ENCODE measurements at regions not wholly inside any gene's neighbourhood (a gene's known extent, or its start where the extent isn't known, plus 50 kb on each side); places are given as distances from the start of the nearest gene placed in this dataset.

- Histone ChIP-seq H3K4me3 (no peak overlapping the region), H3K27ac (no peak overlapping the region), H3K4me1 (no peaks in the 10 kb centered on the region), H3K9me3 (no peaks in the 10 kb centered on the region), H3K36me3 (no peaks in the 10 kb centered on the region), H3K27me3 (replicated peaks in 1 of 7) (no peaks in the 10 kb centered on the region)
- intact Hi-C loops (cut with DNase I; ENCODE audit: low total_unique reads), result no loop called here
- TF ChIP-seq POLR2A (IDR thresholded peaks at IDR 0.05) (no peak), POLR2AphosphoS5 (IDR thresholded peaks at IDR 0.05) (no peak), CTCF (IDR thresholded peaks at IDR 0.05 in 8 of 11, conservative IDR thresholded peaks at IDR 0.05 in 3 of 11) (no peak)
- no peak for DNase-seq
- WGBS, 5 donors, result 67 to 80% (median 76%) methylated on average over 14 of the region's 14 CpGs
Observed at GRCh38 chr18:38459131-38459994, 893.8 kb upstream of the CELF4 start.

DNA sequence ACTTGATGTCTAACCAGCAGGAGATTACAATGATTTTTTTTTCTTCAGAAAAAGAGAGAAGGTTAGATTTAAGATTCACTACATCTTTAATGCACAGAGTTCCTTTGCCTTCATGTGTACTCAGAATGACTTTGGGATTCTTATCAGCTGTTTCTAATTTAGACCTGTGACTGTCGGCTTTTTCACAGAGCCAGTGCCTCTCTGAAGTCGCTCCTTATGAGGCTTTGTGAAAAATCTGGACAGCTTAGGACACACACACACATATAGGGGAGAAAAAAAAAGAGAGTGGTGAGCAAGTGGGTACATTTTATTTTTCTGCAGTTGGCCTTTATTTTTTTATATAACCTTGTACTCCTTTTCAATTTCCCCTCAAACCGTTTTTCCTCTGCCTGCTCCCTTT, 893.1 kb upstream of the CELF4 start:
- H3K27ac ChIP-seq, result no peak overlapping the region
- TF ChIP-seq POLR2AphosphoS5 (IDR thresholded peaks at IDR 0.05), result no peak
- TF ChIP-seq POLR2A (IDR thresholded peaks at IDR 0.05), result no peak
- TF ChIP-seq CTCF (IDR thresholded peaks at IDR 0.05 in 8 of 11, conservative IDR thresholded peaks at IDR 0.05 in 3 of 11), result no peak
- H3K4me1 ChIP-seq, result no peaks in the 10 kb centered on the region
- 53 to 74% (median 67%) methylated on average over 3 of the region's 3 CpGs for WGBS, 5 donors
- no peak for DNase-seq
- no peaks in the 10 kb centered on the region for H3K27me3 ChIP-seq (replicated peaks in 1 of 7)
- no peaks in the 10 kb centered on the region for H3K36me3 ChIP-seq
- H3K4me3 ChIP-seq, result no peak overlapping the region
- intact Hi-C loops (cut with DNase I; ENCODE audit: low total_unique reads), result no loop called here
- no peaks in the 10 kb centered on the region for H3K9me3 ChIP-seq

DNA sequence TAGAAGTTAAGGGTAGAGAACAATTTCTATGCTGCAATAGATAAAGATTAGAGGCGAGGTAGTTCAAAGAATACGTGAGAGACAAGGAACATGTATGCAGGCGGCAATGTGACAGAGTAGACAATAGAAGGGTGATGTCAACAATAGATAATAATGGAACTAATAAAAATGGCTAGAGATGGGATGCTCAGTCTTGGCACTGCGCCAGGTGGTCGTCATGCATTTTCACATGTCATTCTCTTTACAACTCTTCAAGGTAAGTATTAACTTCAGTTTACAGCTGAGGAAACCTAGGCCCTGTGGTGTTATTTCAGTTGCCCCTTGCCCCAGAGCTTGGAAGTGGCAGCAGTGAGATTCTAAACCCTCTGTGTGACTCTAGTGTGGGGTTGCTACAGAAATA, 890.7 kb upstream of the CELF4 start:
- TF ChIP-seq CTCF (IDR thresholded peaks at IDR 0.05 in 8 of 11, conservative IDR thresholded peaks at IDR 0.05 in 3 of 11) (no peak), POLR2A (IDR thresholded peaks at IDR 0.05) (no peak), POLR2AphosphoS5 (IDR thresholded peaks at IDR 0.05) (no peak)
- intact Hi-C loops (cut with DNase I; ENCODE audit: low total_unique reads), result no loop called here
- no peak overlapping the region for H3K27ac ChIP-seq
- H3K9me3 ChIP-seq, result no peaks in the 10 kb centered on the region
- no peak overlapping the region for H3K4me3 ChIP-seq
- DNase-seq, result no peak
- H3K27me3 ChIP-seq (replicated peaks in 1 of 7), result no peaks in the 10 kb centered on the region
- H3K36me3 ChIP-seq, result no peaks in the 10 kb centered on the region
- WGBS, 5 donors, result 74 to 86% (median 81%) methylated on average over 5 of the region's 5 CpGs
- no peaks in the 10 kb centered on the region for H3K4me1 ChIP-seq

DNA sequence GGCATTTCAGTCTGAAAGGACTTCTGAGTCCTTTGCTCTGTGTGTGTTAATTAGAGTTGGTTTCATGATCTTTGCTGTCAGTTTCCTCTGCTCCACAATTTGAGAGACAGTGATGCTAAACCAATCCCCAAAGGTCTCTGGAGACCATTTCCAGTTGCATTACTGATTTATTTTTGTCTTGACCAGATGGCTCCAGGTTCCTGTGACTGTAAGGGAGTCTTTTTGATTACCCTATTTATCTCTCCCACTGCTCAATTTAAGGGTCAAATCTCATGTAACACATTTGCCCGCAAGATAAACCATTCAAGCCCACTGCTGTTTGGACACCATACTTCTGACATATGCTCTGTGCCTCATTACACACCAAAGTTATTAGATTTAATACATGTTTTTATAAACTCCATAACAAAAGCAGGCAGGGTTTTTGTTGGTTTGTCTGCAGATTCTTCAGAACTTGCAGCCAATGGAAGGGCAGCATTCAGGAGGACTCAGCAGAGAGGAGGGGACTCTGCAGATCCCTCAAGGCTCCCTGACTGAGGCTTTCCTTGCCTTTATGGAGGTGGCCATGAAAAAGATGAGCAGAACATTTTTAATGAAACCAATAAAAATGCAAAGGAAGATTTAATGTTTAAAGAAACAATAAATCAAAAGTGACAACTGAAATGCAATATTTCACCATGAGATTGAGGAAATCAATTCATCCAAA, 889.3 kb upstream of the CELF4 start:
- Histone ChIP-seq H3K4me1 (no peaks in the 10 kb centered on the region), H3K4me3 (no peak overlapping the region), H3K36me3 (no peaks in the 10 kb centered on the region), H3K27me3 (replicated peaks in 1 of 7) (no peaks in the 10 kb centered on the region), H3K27ac (no peak overlapping the region), H3K9me3 (no peaks in the 10 kb centered on the region)
- WGBS, 5 donors, result 78 to 96% (median 84%) methylated on average over 1 of the region's 1 CpG
- DNase-seq, result no peak
- intact Hi-C loops (cut with DNase I; ENCODE audit: low total_unique reads), result no loop called here
- TF ChIP-seq POLR2A (IDR thresholded peaks at IDR 0.05), result no peak
- no peak for TF ChIP-seq CTCF (IDR thresholded peaks at IDR 0.05 in 8 of 11, conservative IDR thresholded peaks at IDR 0.05 in 3 of 11)
- TF ChIP-seq POLR2AphosphoS5 (IDR thresholded peaks at IDR 0.05), result no peak
